Duodenal mucosa (tissue), 2 donors: ENCODE measurements at regions not wholly inside any gene's neighbourhood (a gene's known extent, or its start where the extent isn't known, plus 50 kb on each side); places are given as distances from the start of the nearest gene placed in this dataset.

ENCODE experiments used
- H3K27ac ChIP-seq: one replicate; pipeline ENCODE4 v1.7.0; 2013; ENCODE audit warnings: low read depth, low read length
- H3K27me3 ChIP-seq, 2 donors: one replicate each; pipeline ENCODE4 v1.7.0; 2013; ENCODE audit warnings: low read length in 2 of 2, control low read depth in 1 of 2; ENCODE audit not compliant: insufficient read depth in 2 of 2, control insufficient read depth in 1 of 2
- H3K36me3 ChIP-seq, 2 donors: one replicate each; pipeline ENCODE4 v1.7.0; 2013; ENCODE audit warnings: low read length in 2 of 2, control low read depth in 1 of 2; ENCODE audit not compliant: insufficient read depth in 2 of 2, control insufficient read depth in 1 of 2
- H3K4me1 ChIP-seq, 2 donors: one replicate each; pipeline ENCODE4 v1.7.0; 2013; ENCODE audit warnings: low read length in 2 of 2, control low read depth in 1 of 2; ENCODE audit not compliant: insufficient read depth in 2 of 2, control insufficient read depth in 1 of 2
- H3K4me3 ChIP-seq, 2 donors: one replicate each; pipeline ENCODE4 v1.7.0; 2013; ENCODE audit warnings: low read length in 2 of 2, low read depth in 1 of 2
- H3K9ac ChIP-seq, 2 donors: one replicate each; pipeline ENCODE4 v1.7.0; 2013; ENCODE audit warnings: low read length in 2 of 2, low read depth in 1 of 2
- H3K9me3 ChIP-seq, 2 donors: one replicate each; pipeline ENCODE4 v1.7.0; 2013; ENCODE audit warnings: low read length in 2 of 2, control low read depth in 1 of 2; ENCODE audit not compliant: control insufficient read depth in 1 of 2

DNA sequence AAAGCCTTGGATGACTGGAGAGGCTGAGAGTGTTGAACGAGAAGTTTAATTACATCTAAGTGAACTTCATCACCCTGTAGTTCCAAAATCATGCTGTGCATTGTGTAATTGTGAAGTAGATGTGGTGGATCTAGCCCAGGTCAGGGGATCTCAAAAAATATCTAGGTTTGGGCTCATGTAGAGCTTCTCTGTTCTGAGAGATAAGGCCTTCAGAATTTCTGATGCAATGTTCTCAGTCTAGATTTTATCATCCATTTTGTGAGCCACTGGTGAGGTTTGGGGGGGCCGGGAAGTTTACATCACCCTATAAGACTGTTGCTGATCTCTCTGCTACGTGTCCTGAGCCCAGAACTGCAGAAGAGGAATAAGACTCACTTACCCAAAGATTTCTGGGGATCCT lies 719.4 kb downstream of the SOCS6 start:
- no peaks in the 10 kb centered on the region for H3K36me3 ChIP-seq
- no peaks in the 10 kb centered on the region for H3K4me1 ChIP-seq
- no peak overlapping the region for H3K9ac ChIP-seq
- H3K27ac ChIP-seq, result no peak overlapping the region
- H3K9me3 ChIP-seq, result no peaks in the 10 kb centered on the region
- H3K4me3 ChIP-seq, result no peak overlapping the region
- H3K27me3 ChIP-seq, result no peaks in the 10 kb centered on the region

DNA sequence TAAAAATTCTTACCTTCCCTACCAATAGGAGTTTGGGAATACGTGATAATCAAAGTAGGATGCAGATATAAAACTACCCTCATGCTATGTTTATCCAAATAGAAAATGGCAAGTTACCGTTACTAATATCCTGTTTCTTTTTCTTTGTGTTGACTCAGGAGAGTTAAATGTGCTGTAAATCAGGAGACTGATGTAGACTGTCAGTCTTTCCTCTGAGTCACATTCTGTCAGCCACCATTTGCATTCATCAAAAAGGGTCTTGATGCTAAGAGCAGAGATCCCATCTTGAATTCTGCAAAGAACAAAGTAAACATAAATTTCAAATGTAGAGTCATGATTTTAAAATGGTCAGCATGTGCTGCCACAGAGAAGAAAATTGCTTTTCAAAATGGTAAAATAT lies 712.8 kb downstream of the SOCS6 start:
- Histone ChIP-seq H3K9me3 (peaks cover 0 to 6% of the 10 kb centered on the region in 2 donors), H3K36me3 (no peaks in the 10 kb centered on the region), H3K4me1 (no peaks in the 10 kb centered on the region), H3K27me3 (no peaks in the 10 kb centered on the region), H3K9ac (no peak overlapping the region), H3K27ac (no peak overlapping the region), H3K4me3 (no peak overlapping the region)

DNA sequence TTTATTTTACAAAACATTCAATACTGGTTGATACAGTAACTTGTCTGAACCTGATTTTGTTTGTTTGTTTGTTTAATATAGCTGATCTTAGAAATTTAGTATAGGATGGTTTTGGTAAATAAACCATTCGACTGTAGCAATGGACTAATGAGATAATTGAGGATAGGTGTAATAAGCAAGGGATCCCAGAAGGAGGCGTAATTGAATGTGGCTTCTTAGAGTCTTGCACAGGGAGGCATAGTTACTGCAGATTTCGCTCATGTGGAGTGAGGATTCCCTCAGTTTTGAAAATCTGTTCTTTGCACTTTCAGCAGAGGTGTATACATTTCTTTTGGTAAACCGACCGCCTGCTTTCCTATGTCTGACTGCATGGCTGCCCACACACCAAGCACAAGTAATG lies 709.6 kb downstream of the SOCS6 start:
- H3K4me1 ChIP-seq, result no peaks in the 10 kb centered on the region
- no peak overlapping the region for H3K27ac ChIP-seq
- H3K4me3 ChIP-seq, result no peak overlapping the region
- H3K27me3 ChIP-seq, result no peaks in the 10 kb centered on the region
- H3K9me3 ChIP-seq, result peaks cover 0 to 14% of the 10 kb centered on the region in 2 donors
- no peaks in the 10 kb centered on the region for H3K36me3 ChIP-seq
- H3K9ac ChIP-seq, result no peak overlapping the region

DNA sequence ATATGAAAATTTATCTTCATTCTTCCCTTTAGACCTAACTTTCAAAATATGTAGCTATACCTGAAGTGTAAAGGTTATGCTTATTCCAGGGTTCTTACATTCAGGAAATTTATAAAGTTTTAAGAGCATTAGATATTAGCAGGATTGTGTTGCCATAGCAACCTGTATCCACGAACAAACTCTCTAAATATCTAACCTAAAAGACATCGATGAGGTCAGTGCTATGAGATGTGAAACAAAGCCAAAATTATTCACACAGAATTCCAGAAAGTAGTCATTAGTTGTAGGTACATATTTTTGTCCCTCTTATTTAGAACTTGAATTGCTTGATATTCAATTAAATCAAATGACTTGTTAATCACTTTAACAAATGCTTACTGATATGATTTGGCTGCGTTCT lies 705.3 kb downstream of the SOCS6 start:
- Histone ChIP-seq H3K27ac (no peak overlapping the region), H3K27me3 (no peaks in the 10 kb centered on the region), H3K9ac (no peak overlapping the region), H3K36me3 (no peaks in the 10 kb centered on the region), H3K4me3 (no peak overlapping the region), H3K4me1 (no peaks in the 10 kb centered on the region), H3K9me3 (peaks cover 0 to 8% of the 10 kb centered on the region in 2 donors)

- no peak overlapping the region for H3K9ac ChIP-seq
- peaks cover 0 to 12% of the 10 kb centered on the region in 2 donors for H3K9me3 ChIP-seq
- no peaks in the 10 kb centered on the region for H3K4me1 ChIP-seq
- no peaks in the 10 kb centered on the region for H3K36me3 ChIP-seq
- H3K27me3 ChIP-seq, result no peaks in the 10 kb centered on the region
- H3K27ac ChIP-seq, result no peak overlapping the region
- no peak overlapping the region for H3K4me3 ChIP-seq
Observed at GRCh38 chr18:70991577-70991976, 702.7 kb downstream of the SOCS6 start.

- no peaks in the 10 kb centered on the region for H3K36me3 ChIP-seq
- no peak overlapping the region for H3K4me3 ChIP-seq
- no peak overlapping the region for H3K27ac ChIP-seq
- H3K27me3 ChIP-seq, result no peaks in the 10 kb centered on the region
- H3K4me1 ChIP-seq, result no peaks in the 10 kb centered on the region
- no peak overlapping the region for H3K9ac ChIP-seq
- H3K9me3 ChIP-seq, result peaks cover 6 to 8% of the 10 kb centered on the region in 2 donors
Observed at GRCh38 chr18:70985948-70986347, 697.1 kb downstream of the SOCS6 start.

DNA sequence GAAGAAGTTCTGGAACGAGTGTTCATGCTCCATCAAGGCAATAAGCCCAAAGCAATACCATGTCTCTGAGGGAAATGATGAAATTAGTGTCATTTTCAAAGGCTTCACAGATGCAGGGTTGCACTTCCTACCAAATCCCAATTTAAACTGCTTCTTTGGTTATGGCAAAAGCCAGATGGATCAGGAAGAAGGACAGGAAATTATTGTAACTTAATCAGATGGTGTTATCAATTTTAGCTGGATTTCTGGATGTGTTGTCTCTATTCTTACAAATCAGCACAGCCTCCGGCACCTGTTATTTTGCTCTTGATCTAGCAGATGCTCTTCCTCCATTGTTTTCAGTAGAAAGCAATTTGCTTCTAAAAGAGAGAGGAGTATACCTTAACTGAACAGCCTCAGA lies 693.4 kb downstream of the SOCS6 start:
- Histone ChIP-seq H3K27me3 (no peaks in the 10 kb centered on the region), H3K4me1 (no peaks in the 10 kb centered on the region), H3K4me3 (no peak overlapping the region), H3K9me3 (peaks cover 6% of the 10 kb centered on the region in 2 donors), H3K9ac (no peak overlapping the region), H3K27ac (no peak overlapping the region), H3K36me3 (no peaks in the 10 kb centered on the region)

- Histone ChIP-seq H3K36me3 (no peaks in the 10 kb centered on the region), H3K9me3 (peaks cover 6% of the 10 kb centered on the region in 2 donors), H3K27ac (no peak overlapping the region), H3K4me3 (no peak overlapping the region), H3K27me3 (no peaks in the 10 kb centered on the region), H3K9ac (no peak overlapping the region), H3K4me1 (no peaks in the 10 kb centered on the region)
Observed at GRCh38 chr18:70981400-70982140, 692.7 kb downstream of the SOCS6 start.

- H3K27me3 ChIP-seq, result no peaks in the 10 kb centered on the region
- H3K36me3 ChIP-seq, result no peaks in the 10 kb centered on the region
- no peak overlapping the region for H3K4me3 ChIP-seq
- no peaks in the 10 kb centered on the region for H3K4me1 ChIP-seq
- H3K9ac ChIP-seq, result no peak overlapping the region
- peaks cover 0 to 6% of the 10 kb centered on the region in 2 donors for H3K9me3 ChIP-seq
- no peak overlapping the region for H3K27ac ChIP-seq
Observed at GRCh38 chr18:70973626-70974025, 684.8 kb downstream of the SOCS6 start.

GRCh38 chr18:70966419-70966818 lies 677.6 kb downstream of the SOCS6 start:
- Histone ChIP-seq H3K27me3 (no peaks in the 10 kb centered on the region), H3K4me3 (no peak overlapping the region)

More at GRCh38 chr18:70966419-70966818, 677.6 kb downstream of the SOCS6 start:
- Histone ChIP-seq H3K27ac (no peak overlapping the region), H3K4me1 (no peaks in the 10 kb centered on the region), H3K36me3 (no peaks in the 10 kb centered on the region), H3K9ac (no peak overlapping the region), H3K9me3 (peaks cover 0 to 6% of the 10 kb centered on the region in 2 donors)
